Loucy (cell line): ENCODE measurements at regions not wholly inside any gene's neighbourhood (a gene's known extent, or its start where the extent isn't known, plus 50 kb on each side); places are given as distances from the start of the nearest gene placed in this dataset.

Source experiments
- H2AFZ ChIP-seq: fragments of 200-600 bp; sonication (generic); 2 replicates; pipeline ENCODE4 v1.6.0; 2016; ENCODE audit warnings: antibody characterized with exemption, mild to moderate bottlenecking, low read length, moderate library complexity
- H3F3A ChIP-seq: fragments of 200-600 bp; 2 replicates; pipeline ENCODE4 v1.6.0; 2016; ENCODE audit warnings: antibody characterized with exemption, low read depth, mild to moderate bottlenecking
- H3K27me3 ChIP-seq: fragments of 200-600 bp; sonication (generic); 2 replicates; pipeline ENCODE4 v1.6.1; 2014; ENCODE audit warnings: low read length, mild to moderate bottlenecking; ENCODE audit not compliant: insufficient read depth, poor library complexity, severe bottlenecking
- H3K36me3 ChIP-seq: fragments of 200-600 bp; sonication (generic); 2 replicates; pipeline ENCODE4 v1.6.1; 2016; ENCODE audit warnings: low read length; ENCODE audit not compliant: insufficient read depth
- H3K4me1 ChIP-seq: fragments of 200-600 bp; sonication (generic); 2 replicates; pipeline ENCODE4 v1.5.1; 2014; ENCODE audit warnings: low read length, mild to moderate bottlenecking; ENCODE audit not compliant: insufficient read depth, poor library complexity, severe bottlenecking
- H3K4me2 ChIP-seq: fragments of 200-600 bp; sonication (generic); 2 replicates; pipeline ENCODE4 v1.6.0; 2014; ENCODE audit warnings: antibody characterized with exemption, low read length, low read depth, mild to moderate bottlenecking; ENCODE audit not compliant: poor library complexity, severe bottlenecking
- H3K4me3 ChIP-seq: fragments of 200-600 bp; sonication (generic); 2 replicates; pipeline ENCODE4 v1.5.1; 2014; ENCODE audit warnings: low read length, mild to moderate bottlenecking, mixed read lengths; ENCODE audit not compliant: poor library complexity, severe bottlenecking
- H3K79me2 ChIP-seq: fragments of 200-600 bp; sonication (generic); 2 replicates; pipeline ENCODE4 v1.6.1; 2014; ENCODE audit warnings: low read length; ENCODE audit not compliant: insufficient read depth
- H3K9ac ChIP-seq: fragments of 200-600 bp; sonication (generic); 2 replicates; pipeline ENCODE4 v1.6.0; 2014; ENCODE audit warnings: mild to moderate bottlenecking, low read depth, low read length, moderate library complexity; ENCODE audit not compliant: poor library complexity, severe bottlenecking
- H3K9me2 ChIP-seq: fragments of 200-600 bp; sonication (generic); replicated peaks from 2 replicates; pipeline ENCODE4 v1.6.1; 2016; ENCODE audit warnings: low read depth, low read length, mixed read lengths
- H3K9me3 ChIP-seq: fragments of 200-600 bp; sonication (generic); 2 replicates; pipeline ENCODE4 v1.6.1; 2014; ENCODE audit warnings: mild to moderate bottlenecking, antibody characterized with exemption, low read length, low read depth; ENCODE audit not compliant: insufficient read depth
- H4K20me1 ChIP-seq: fragments of 200-600 bp; sonication (generic); 2 replicates; pipeline ENCODE4 v1.6.0; 2014; ENCODE audit warnings: antibody characterized with exemption, low read length, mild to moderate bottlenecking; ENCODE audit not compliant: insufficient read depth, poor library complexity, severe bottlenecking
- CTCF ChIP-seq: fragments of 200-600 bp; sonication (generic); conservative IDR thresholded peaks from 2 replicates; pipeline ENCODE4 v1.5.1; 2014; ENCODE audit warnings: mild to moderate bottlenecking, antibody characterized with exemption, low read length
- EZH2phosphoT487 ChIP-seq: fragments of 200-600 bp; IDR thresholded peaks from 2 replicates; pipeline ENCODE4 v1.6.1; 2018; ENCODE audit warnings: antibody characterized with exemption, mild to moderate bottlenecking, moderate library complexity, borderline replicate concordance

GRCh38 chr6:47162231-47162630 is 120.1 kb upstream of the ADGRF1 start:
- no peak overlapping the region for H3K4me2 ChIP-seq
- no peaks in the 10 kb centered on the region for H3K9me3 ChIP-seq
- H3K27me3 ChIP-seq = no peaks in the 10 kb centered on the region
- TF ChIP-seq EZH2phosphoT487 (no peak), CTCF (no peak)
- no peaks in the 10 kb centered on the region for H3F3A ChIP-seq
- H3K4me1 ChIP-seq = peaks cover 32% of the 10 kb centered on the region
- no peak overlapping the region for H2AFZ ChIP-seq
- no peak overlapping the region for H3K9ac ChIP-seq
- H3K4me3 ChIP-seq = no peak overlapping the region
- H4K20me1 ChIP-seq = no peaks in the 10 kb centered on the region
- H3K9me2 ChIP-seq = no peaks in the 10 kb centered on the region
- no peaks in the 10 kb centered on the region for H3K36me3 ChIP-seq
- no peaks in the 10 kb centered on the region for H3K79me2 ChIP-seq

GRCh38 chr6:47161176-47161687 is 119.1 kb upstream of the ADGRF1 start:
- TF ChIP-seq EZH2phosphoT487 (no peak), CTCF (no peak)
- Histone ChIP-seq H3K9ac (no peak overlapping the region), H3K79me2 (no peaks in the 10 kb centered on the region), H3K9me2 (no peaks in the 10 kb centered on the region), H3K36me3 (no peaks in the 10 kb centered on the region), H3K4me1 (peaks cover 22% of the 10 kb centered on the region), H3K27me3 (no peaks in the 10 kb centered on the region), H2AFZ (no peak overlapping the region), H3K4me3 (no peak overlapping the region), H3F3A (no peaks in the 10 kb centered on the region), H4K20me1 (no peaks in the 10 kb centered on the region), H3K9me3 (no peaks in the 10 kb centered on the region), H3K4me2 (no peak overlapping the region)

- H4K20me1 ChIP-seq = no peaks in the 10 kb centered on the region
- no peak for TF ChIP-seq EZH2phosphoT487
- H3K9me2 ChIP-seq = no peaks in the 10 kb centered on the region
- H3K4me2 ChIP-seq = no peak overlapping the region
- H3K9me3 ChIP-seq = no peaks in the 10 kb centered on the region
- no peaks in the 10 kb centered on the region for H3K79me2 ChIP-seq
- H3F3A ChIP-seq = no peaks in the 10 kb centered on the region
- no peak overlapping the region for H2AFZ ChIP-seq
- no peak overlapping the region for H3K4me3 ChIP-seq
- H3K36me3 ChIP-seq = no peaks in the 10 kb centered on the region
- no peak overlapping the region for H3K9ac ChIP-seq
- H3K4me1 ChIP-seq = peaks cover 17% of the 10 kb centered on the region
- no peaks in the 10 kb centered on the region for H3K27me3 ChIP-seq
These were observed 118.6 kb upstream of the ADGRF1 start for GRCh38 chr6:47160702-47161101.

GRCh38 chr6:47159763-47160162 is 117.6 kb upstream of the ADGRF1 start:
- no peaks in the 10 kb centered on the region for H3K9me3 ChIP-seq
- no peaks in the 10 kb centered on the region for H3K27me3 ChIP-seq
- H4K20me1 ChIP-seq = no peaks in the 10 kb centered on the region
- H3K4me1 ChIP-seq = peaks cover 16% of the 10 kb centered on the region
- H3K79me2 ChIP-seq = no peaks in the 10 kb centered on the region
- no peaks in the 10 kb centered on the region for H3K36me3 ChIP-seq
- no peak for TF ChIP-seq CTCF
- TF ChIP-seq EZH2phosphoT487 = no peak
- no peaks in the 10 kb centered on the region for H3F3A ChIP-seq
- H3K4me2 ChIP-seq = no peak overlapping the region
- H3K4me3 ChIP-seq = no peak overlapping the region
- H3K9me2 ChIP-seq = no peaks in the 10 kb centered on the region
- H3K9ac ChIP-seq = no peak overlapping the region
- H2AFZ ChIP-seq = no peak overlapping the region
